ENCODE measurements at regions not wholly inside any gene's neighbourhood (a gene's known extent, or its start where the extent isn't known, plus 50 kb on each side); places are given as distances from the start of the nearest gene placed in this dataset.
"Not testable (repeated sequence)": the region's sequence is repeated elsewhere in the genome, so short reads cannot be mapped to it uniquely, and the experiment has no call there.

- DNase-seq, result no peak
Measured at GRCh38 chr3:177439694-177440269, 242.5 kb upstream of the TBL1XR1 start.

- DNase-seq, result no peak
Measured at GRCh38 chr3:177440456-177441104, 243.3 kb upstream of the TBL1XR1 start.

- no peak for DNase-seq
Measured at GRCh38 chr3:177441276-177441812, 244.1 kb upstream of the TBL1XR1 start.

GRCh38 chr3:177441813-177442646 is 244.7 kb upstream of the TBL1XR1 start:
- no peak for DNase-seq

GRCh38 chr3:177443469-177443868 is 246.2 kb upstream of the TBL1XR1 start:
- no peak for DNase-seq

GRCh38 chr3:177444696-177445095 is 247.4 kb upstream of the TBL1XR1 start:
- DNase-seq, result no peak

GRCh38 chr3:177445549-177445948 is 248.3 kb upstream of the TBL1XR1 start:
- DNase-seq, result no peak

GRCh38 chr3:177446165-177446601 is 248.9 kb upstream of the TBL1XR1 start:
- no peak for DNase-seq

GRCh38 chr3:177447938-177448337 is 250.7 kb upstream of the TBL1XR1 start:
- DNase-seq, result no peak

GRCh38 chr3:177448987-177449359 is 251.7 kb upstream of the TBL1XR1 start:
- DNase-seq, result no peak

- DNase-seq, result no peak
Measured at GRCh38 chr3:177449360-177450006, 252.2 kb upstream of the TBL1XR1 start.

- DNase-seq, result no peak
Measured at GRCh38 chr3:177451301-177451750, 254.0 kb upstream of the TBL1XR1 start.

GRCh38 chr3:177451864-177452830 is 254.9 kb upstream of the TBL1XR1 start:
- DNase-seq, result no peak

GRCh38 chr3:177452831-177453450 is 255.7 kb upstream of the TBL1XR1 start:
- DNase-seq, result no peak

- DNase-seq, result no peak
Measured at GRCh38 chr3:177453451-177453844, 256.2 kb upstream of the TBL1XR1 start.

- not testable (repeated sequence) for DNase-seq
Measured at GRCh38 chr3:177457204-177457603, 259.9 kb upstream of the TBL1XR1 start.

GRCh38 chr3:177459401-177459800 is 262.1 kb upstream of the TBL1XR1 start:
- no peak for DNase-seq

GRCh38 chr3:177460047-177460446 is 262.8 kb upstream of the TBL1XR1 start:
- DNase-seq, result no peak

- no peak for DNase-seq
Measured at GRCh38 chr3:177461765-177462164, 264.5 kb upstream of the TBL1XR1 start.

- DNase-seq, result not testable (repeated sequence)
Measured at GRCh38 chr3:177463341-177463740, 266.1 kb upstream of the TBL1XR1 start.

GRCh38 chr3:177463863-177464262 is 266.6 kb upstream of the TBL1XR1 start:
- DNase-seq, result no peak

All from stimulated activated CD4-positive, alpha-beta T cell treated with anti-CD3 and anti-CD28 coated beads, Interleukin-4, amount 100 ng/mL, for 4 hours (primary cell).